KMS-11 (cell line): ENCODE measurements at regions not wholly inside any gene's neighbourhood (a gene's known extent, or its start where the extent isn't known, plus 50 kb on each side); places are given as distances from the start of the nearest gene placed in this dataset.

Experiments used
- H2AFZ ChIP-seq: fragments of 200-600 bp; sonication (generic); 2 replicates; pipeline ENCODE4 v1.6.1; 2016; ENCODE audit warnings: antibody characterized with exemption, mixed run types, low read depth
- H3K27ac ChIP-seq: fragments of 200-600 bp; sonication (generic); 2 replicates; pipeline ENCODE4 v1.6.1; 2016; ENCODE audit warnings: mild to moderate bottlenecking, mixed run types
- H3K27me3 ChIP-seq: fragments of 200-600 bp; sonication (generic); 2 replicates; pipeline ENCODE4 v1.6.1; 2017; ENCODE audit warnings: mild to moderate bottlenecking, low read depth, mixed run types, moderate library complexity; ENCODE audit not compliant: insufficient read depth
- H3K36me3 ChIP-seq: fragments of 200-600 bp; sonication (generic); 2 replicates; pipeline ENCODE4 v1.6.1; 2017; ENCODE audit warnings: mild to moderate bottlenecking, mixed run types; ENCODE audit not compliant: insufficient read depth
- H3K4me1 ChIP-seq: fragments of 200-600 bp; sonication (generic); 2 replicates; pipeline ENCODE4 v1.6.1; 2016; ENCODE audit warnings: mild to moderate bottlenecking, low read depth, mixed run types; ENCODE audit not compliant: poor library complexity, severe bottlenecking
- H3K4me2 ChIP-seq: fragments of 200-600 bp; sonication (generic); 2 replicates; pipeline ENCODE4 v1.7.0; 2016; ENCODE audit warnings: mild to moderate bottlenecking, mixed run types
- H3K4me3 ChIP-seq: fragments of 200-600 bp; sonication (generic); IDR thresholded peaks from 2 replicates; pipeline ENCODE4 v1.6.1; 2017; ENCODE audit warnings: low read depth, low read length, mixed read lengths; ENCODE audit not compliant: insufficient read depth
- H3K79me2 ChIP-seq: fragments of 200-600 bp; sonication (generic); 2 replicates; pipeline ENCODE4 v1.6.1; 2016; ENCODE audit warnings: low read depth, mixed run types; ENCODE audit not compliant: insufficient read depth
- H3K9ac ChIP-seq: fragments of 200-600 bp; sonication (generic); 2 replicates; pipeline ENCODE4 v1.6.1; 2016; ENCODE audit warnings: mild to moderate bottlenecking, mixed run types
- H4K20me1 ChIP-seq: fragments of 200-600 bp; sonication (generic); 2 replicates; pipeline ENCODE4 v1.6.1; 2016; ENCODE audit warnings: mild to moderate bottlenecking, mixed run types; ENCODE audit not compliant: insufficient read depth
- CTCF ChIP-seq: fragments of 200-600 bp; sonication (generic); conservative IDR thresholded peaks from 2 replicates; pipeline ENCODE4 v1.6.1; 2017; ENCODE audit warnings: low read depth, mild to moderate bottlenecking, antibody characterized with exemption, low read length, moderate library complexity, mixed read lengths

DNA sequence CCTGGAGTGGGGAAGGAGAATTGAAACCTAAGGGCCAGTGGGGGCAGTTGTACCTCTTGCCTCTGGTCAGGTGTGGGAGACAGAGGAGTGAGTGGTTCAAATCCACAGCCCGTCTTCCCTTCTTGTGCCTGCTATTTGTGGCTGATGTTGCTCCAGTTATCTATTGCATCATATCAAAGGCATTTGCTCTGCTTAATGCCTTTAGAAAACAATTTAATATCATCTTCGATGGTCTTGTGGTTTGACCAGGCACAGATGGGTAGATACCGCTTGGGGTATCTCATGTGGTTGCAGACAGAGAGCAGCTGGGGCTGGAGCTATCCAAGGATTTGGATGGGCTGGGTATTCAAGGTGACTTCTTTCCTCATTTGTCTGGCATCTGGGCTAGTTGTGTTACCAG is 376.1 kb upstream of the RBFOX1 start:
- H3K27ac ChIP-seq = no peak overlapping the region

DNA sequence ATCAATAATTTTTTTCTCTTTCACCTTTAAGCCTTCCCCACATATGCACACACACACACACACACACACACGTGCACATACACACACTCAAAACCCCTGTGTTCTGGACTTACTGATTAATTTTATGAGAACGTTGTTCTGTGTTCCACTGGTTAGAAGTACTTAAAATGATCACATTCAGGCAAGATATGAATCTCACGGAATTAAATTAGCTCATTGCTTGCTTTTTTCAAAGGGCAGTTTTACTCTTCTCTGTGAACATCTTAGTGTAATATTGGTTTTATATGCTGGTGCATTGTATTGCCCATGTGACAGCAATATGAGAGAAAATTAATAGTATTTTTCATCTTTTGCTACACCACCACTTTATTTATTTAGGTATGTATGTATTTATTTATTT is 377.3 kb upstream of the RBFOX1 start:
- no peaks in the 10 kb centered on the region for H3K27me3 ChIP-seq
- no peak overlapping the region for H3K9ac ChIP-seq
- H3K4me3 ChIP-seq = no peak overlapping the region
- H2AFZ ChIP-seq = no peak overlapping the region
- H3K4me1 ChIP-seq = no peaks in the 10 kb centered on the region
- no peak for TF ChIP-seq CTCF
- H3K27ac ChIP-seq = no peak overlapping the region
- H3K4me2 ChIP-seq = no peak overlapping the region
- no peaks in the 10 kb centered on the region for H3K79me2 ChIP-seq
- no peaks in the 10 kb centered on the region for H4K20me1 ChIP-seq
- no peaks in the 10 kb centered on the region for H3K36me3 ChIP-seq

More for the DNA sequence above, 376.1 kb upstream of the RBFOX1 start:
- Histone ChIP-seq H3K9ac (no peak overlapping the region), H4K20me1 (no peaks in the 10 kb centered on the region), H3K4me3 (no peak overlapping the region), H3K36me3 (no peaks in the 10 kb centered on the region), H3K4me1 (no peaks in the 10 kb centered on the region), H3K4me2 (no peak overlapping the region), H2AFZ (no peak overlapping the region), H3K79me2 (no peaks in the 10 kb centered on the region), H3K27me3 (no peaks in the 10 kb centered on the region)
- TF ChIP-seq CTCF = no peak

DNA sequence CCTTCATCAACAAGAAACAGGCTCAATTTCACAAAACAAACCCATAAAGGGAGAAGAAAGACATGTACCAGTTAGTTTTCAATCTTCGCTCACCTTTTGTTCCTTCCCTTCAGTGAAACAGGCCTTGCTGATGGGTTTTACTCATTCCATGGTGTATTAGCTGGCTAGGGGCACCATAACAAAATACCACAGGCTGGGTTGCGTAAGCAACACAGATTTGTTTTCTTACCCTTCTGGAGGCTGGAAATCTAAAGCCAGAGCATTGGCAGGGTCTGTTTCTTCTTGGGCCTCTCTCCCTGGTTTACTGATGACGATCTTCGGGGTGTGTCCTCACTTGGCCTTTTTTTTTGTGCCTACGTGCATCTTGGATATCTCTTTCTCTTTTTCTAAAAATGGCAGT is 383.4 kb upstream of the RBFOX1 start:
- Histone ChIP-seq H3K4me2 (no peak overlapping the region), H3K36me3 (no peaks in the 10 kb centered on the region), H3K4me1 (no peaks in the 10 kb centered on the region), H3K27me3 (no peaks in the 10 kb centered on the region), H3K9ac (no peak overlapping the region), H4K20me1 (no peaks in the 10 kb centered on the region), H2AFZ (no peak overlapping the region), H3K4me3 (no peak overlapping the region), H3K27ac (no peak overlapping the region), H3K79me2 (no peaks in the 10 kb centered on the region)
- no peak for TF ChIP-seq CTCF

DNA sequence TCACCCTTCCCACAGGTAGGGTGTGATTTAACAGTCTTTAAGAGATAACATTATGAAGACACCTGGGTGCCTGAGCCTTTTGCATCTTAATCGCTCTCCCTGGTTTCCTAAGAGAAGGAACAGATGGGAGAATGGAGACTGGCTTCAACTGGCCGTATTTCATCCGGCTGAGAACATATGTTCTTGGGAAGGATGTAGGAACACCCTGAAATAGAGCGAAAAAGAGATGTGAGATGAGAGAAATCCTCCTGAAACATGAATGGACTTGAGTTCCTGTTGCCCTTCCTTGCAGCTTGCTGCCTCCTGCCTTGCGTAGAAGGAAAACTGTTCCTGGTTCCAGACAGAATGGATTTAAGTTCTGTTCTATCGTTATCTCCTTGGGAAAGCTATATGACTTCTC is 385.4 kb upstream of the RBFOX1 start:
- Histone ChIP-seq H3K27ac (no peak overlapping the region), H3K4me1 (no peaks in the 10 kb centered on the region), H2AFZ (no peak overlapping the region), H4K20me1 (no peaks in the 10 kb centered on the region), H3K4me2 (no peak overlapping the region), H3K9ac (no peak overlapping the region), H3K79me2 (no peaks in the 10 kb centered on the region), H3K36me3 (no peaks in the 10 kb centered on the region), H3K27me3 (no peaks in the 10 kb centered on the region), H3K4me3 (no peak overlapping the region)
- no peak for TF ChIP-seq CTCF

- no peak overlapping the region for H2AFZ ChIP-seq
- H3K4me3 ChIP-seq = no peak overlapping the region
- H3K4me2 ChIP-seq = no peak overlapping the region
Observed at GRCh38 chr16:6946802-6947201, 385.8 kb upstream of the RBFOX1 start.

More at GRCh38 chr16:6946802-6947201, 385.8 kb upstream of the RBFOX1 start:
- Histone ChIP-seq H3K4me1 (no peaks in the 10 kb centered on the region), H4K20me1 (no peaks in the 10 kb centered on the region), H3K36me3 (no peaks in the 10 kb centered on the region), H3K9ac (no peak overlapping the region), H3K27me3 (no peaks in the 10 kb centered on the region), H3K27ac (no peak overlapping the region), H3K79me2 (no peaks in the 10 kb centered on the region)
- no peak for TF ChIP-seq CTCF
